HL-60 (cell line): ENCODE measurements at regions not wholly inside any gene's neighbourhood (a gene's known extent, or its start where the extent isn't known, plus 50 kb on each side); places are given as distances from the start of the nearest gene placed in this dataset.

ENCODE experiments used
- GABPA ChIP-seq: IDR thresholded peaks from 2 replicates; pipeline ENCODE4 v1.6.1; 2012; ENCODE audit warnings: low read depth
- POLR2AphosphoS5 ChIP-seq: IDR thresholded peaks from 2 replicates; pipeline ENCODE4 v1.6.1; 2012; ENCODE audit warnings: low read depth
- TF ChIP-seq, protein P1 (sequence below): IDR thresholded peaks from one replicate; pipeline ENCODE4 v1.5.1; 2011; ENCODE audit warnings: low read length, control low read depth, inconsistent platforms; ENCODE audit not compliant: insufficient read depth
- TF ChIP-seq, protein P2 (sequence below): IDR thresholded peaks from 2 replicates; pipeline ENCODE4 v1.6.1; 2012; ENCODE audit warnings: low read depth; ENCODE audit not compliant: insufficient replicate concordance

DNA sequence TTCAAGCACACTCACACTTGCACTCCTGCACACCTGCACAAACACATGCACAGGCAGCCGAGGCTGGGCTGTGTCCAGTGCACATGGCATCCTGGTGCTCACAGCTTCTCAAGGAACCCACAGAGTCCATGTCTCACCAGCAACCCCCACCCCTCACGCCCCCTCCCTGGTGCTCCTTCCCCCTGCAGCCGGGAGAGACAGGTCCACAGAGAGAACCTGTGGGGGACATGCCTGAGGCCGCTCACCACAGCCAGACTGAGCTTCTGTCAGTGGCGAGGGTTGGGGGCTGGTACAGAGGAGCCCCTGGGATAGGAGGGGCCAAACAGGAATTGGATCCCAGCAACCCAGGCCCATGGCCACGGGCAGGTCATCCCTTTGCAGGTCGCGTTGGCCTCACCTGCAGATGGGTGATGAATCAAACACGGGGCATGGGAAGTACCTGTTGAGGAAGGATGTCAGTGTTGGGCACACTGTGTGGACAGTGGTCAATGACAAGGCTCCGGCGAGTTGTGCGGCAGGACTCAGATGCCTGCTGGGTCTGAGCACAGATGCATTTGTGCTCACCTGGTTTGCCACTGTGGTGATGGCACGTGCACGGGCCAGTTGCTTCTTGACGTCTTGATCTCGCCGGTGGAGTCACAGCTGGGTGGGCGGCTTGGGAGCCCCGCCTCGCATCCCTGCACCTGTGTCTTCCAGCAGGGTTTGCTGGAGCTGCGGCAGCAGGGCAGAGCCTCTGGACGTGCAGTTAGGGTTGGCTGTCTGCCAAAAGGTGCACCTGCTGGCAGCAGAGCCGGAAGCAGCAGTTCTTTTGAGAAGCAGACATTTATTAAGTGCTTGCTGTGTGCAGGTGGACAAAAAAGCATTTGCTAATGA, 113.0 kb downstream of the ERMARD start:
- TF ChIP-seq, protein P1, sequence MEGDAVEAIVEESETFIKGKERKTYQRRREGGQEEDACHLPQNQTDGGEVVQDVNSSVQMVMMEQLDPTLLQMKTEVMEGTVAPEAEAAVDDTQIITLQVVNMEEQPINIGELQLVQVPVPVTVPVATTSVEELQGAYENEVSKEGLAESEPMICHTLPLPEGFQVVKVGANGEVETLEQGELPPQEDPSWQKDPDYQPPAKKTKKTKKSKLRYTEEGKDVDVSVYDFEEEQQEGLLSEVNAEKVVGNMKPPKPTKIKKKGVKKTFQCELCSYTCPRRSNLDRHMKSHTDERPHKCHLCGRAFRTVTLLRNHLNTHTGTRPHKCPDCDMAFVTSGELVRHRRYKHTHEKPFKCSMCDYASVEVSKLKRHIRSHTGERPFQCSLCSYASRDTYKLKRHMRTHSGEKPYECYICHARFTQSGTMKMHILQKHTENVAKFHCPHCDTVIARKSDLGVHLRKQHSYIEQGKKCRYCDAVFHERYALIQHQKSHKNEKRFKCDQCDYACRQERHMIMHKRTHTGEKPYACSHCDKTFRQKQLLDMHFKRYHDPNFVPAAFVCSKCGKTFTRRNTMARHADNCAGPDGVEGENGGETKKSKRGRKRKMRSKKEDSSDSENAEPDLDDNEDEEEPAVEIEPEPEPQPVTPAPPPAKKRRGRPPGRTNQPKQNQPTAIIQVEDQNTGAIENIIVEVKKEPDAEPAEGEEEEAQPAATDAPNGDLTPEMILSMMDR, result no peak
- no peak for TF ChIP-seq POLR2AphosphoS5
- TF ChIP-seq, protein P2, sequence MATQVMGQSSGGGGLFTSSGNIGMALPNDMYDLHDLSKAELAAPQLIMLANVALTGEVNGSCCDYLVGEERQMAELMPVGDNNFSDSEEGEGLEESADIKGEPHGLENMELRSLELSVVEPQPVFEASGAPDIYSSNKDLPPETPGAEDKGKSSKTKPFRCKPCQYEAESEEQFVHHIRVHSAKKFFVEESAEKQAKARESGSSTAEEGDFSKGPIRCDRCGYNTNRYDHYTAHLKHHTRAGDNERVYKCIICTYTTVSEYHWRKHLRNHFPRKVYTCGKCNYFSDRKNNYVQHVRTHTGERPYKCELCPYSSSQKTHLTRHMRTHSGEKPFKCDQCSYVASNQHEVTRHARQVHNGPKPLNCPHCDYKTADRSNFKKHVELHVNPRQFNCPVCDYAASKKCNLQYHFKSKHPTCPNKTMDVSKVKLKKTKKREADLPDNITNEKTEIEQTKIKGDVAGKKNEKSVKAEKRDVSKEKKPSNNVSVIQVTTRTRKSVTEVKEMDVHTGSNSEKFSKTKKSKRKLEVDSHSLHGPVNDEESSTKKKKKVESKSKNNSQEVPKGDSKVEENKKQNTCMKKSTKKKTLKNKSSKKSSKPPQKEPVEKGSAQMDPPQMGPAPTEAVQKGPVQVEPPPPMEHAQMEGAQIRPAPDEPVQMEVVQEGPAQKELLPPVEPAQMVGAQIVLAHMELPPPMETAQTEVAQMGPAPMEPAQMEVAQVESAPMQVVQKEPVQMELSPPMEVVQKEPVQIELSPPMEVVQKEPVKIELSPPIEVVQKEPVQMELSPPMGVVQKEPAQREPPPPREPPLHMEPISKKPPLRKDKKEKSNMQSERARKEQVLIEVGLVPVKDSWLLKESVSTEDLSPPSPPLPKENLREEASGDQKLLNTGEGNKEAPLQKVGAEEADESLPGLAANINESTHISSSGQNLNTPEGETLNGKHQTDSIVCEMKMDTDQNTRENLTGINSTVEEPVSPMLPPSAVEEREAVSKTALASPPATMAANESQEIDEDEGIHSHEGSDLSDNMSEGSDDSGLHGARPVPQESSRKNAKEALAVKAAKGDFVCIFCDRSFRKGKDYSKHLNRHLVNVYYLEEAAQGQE, result no peak
- no peak for TF ChIP-seq GABPA
